ENCODE measurements at regions not wholly inside any gene's neighbourhood (a gene's known extent, or its start where the extent isn't known, plus 50 kb on each side); places are given as distances from the start of the nearest gene placed in this dataset.
A peak's percentile ranks its signal among the peaks of the same experiment; 100 is the strongest.
"Not testable (repeated sequence)": the region's sequence is repeated elsewhere in the genome, so short reads cannot be mapped to it uniquely, and the experiment has no call there.

- intact Hi-C loops (cut with DNase I), result no loop called here
- no peak for DNase-seq (ENCODE audit: missing footprints)
- ATAC-seq, result peak; percentile 56
Measured at GRCh38 chr10:84876116-84876999, 548.0 kb downstream of the CCSER2 start.

DNA sequence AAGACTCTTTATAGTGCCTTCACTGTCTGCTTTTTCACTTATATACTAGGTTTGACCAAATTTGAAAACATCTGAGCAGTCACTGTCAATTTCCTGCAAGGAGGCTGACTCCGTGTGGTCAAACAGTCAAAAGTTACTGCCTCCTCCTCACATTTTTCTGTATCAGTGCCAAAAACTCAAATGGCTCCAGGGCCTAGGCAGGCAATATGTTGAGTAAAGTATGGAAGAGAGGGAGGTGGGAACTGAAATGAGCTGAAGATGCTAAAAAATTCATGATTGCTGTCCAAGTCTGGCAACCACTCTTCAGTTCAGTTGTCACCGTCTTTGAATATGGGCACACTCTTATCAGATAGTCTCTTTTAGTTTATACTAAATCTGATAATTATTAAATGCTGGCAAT, 551.6 kb downstream of the CCSER2 start:
- ATAC-seq (no peak), DNase-seq (ENCODE audit: missing footprints) (no peak)
- intact Hi-C loops (cut with DNase I), result no loop called here

- ATAC-seq; DNase-seq (ENCODE audit: missing footprints); intact Hi-C loops (cut with DNase I): not testable (repeated sequence)
Measured at GRCh38 chr10:84881696-84882095, 553.3 kb downstream of the CCSER2 start.

DNA sequence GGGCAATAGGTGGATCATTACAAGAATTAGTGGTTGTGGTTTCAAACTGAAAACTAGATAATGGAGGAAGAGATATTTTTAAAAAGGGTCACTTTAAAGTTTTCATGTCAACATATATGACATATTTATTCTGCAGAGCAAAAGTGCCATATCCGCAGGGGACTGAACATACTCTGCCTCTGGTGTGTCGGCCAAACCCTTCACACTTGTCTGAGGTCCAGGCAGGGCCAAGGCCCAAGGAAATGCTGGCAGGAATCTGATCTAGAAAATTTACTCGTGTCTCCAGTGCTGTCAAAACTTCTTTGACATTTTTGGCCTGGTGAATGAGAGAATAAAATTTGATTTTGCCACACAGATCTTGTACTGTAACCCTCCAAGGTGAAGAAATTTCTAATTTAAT, 562.3 kb downstream of the CCSER2 start:
- DNase-seq (ENCODE audit: missing footprints) (no peak), ATAC-seq (no peak)
- intact Hi-C loops (cut with DNase I), result no loop called here

DNA sequence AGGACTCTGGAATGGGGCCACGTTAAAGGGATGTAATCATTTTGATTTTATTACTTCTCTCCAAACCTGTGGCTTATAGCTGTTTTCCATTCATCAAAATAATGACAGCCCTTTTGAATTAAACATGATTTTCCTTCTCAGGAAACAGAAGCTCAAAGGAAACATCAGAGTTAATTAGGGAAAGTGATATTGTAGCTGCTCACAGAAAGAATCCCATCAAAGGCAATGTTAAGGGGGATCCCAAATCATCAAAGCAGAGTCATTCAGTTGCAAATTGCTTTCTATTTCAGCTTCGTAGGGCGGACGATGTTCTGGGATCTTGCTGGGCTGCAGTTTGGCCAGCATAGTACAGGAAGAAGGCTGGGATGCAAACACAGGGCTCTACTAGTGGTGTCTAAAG, 563.2 kb downstream of the CCSER2 start:
- intact Hi-C loops (cut with DNase I), result no loop called here
- DNase-seq (ENCODE audit: missing footprints), result no peak
- ATAC-seq, result no peak

DNA sequence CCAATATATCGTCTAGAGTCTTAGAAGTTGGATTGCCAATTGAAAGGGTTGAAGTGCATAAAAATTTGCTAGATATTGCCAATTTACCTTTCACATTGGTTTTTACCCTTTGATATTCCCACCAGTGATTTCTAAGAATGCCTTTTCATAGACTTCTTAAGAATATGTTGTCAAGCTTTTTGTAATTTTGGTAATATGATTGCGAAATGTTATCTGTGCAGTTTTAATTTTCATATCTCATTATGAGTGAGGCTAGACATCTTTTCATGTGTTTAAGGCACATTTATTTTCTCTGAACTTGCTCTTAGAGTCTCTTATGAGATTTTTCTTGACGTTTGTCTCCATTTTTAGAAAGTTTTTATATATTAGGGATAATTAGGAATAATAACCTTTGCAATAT, 567.2 kb downstream of the CCSER2 start:
- ATAC-seq (no peak), DNase-seq (ENCODE audit: missing footprints) (no peak)
- intact Hi-C loops (cut with DNase I), result no loop called here

DNA sequence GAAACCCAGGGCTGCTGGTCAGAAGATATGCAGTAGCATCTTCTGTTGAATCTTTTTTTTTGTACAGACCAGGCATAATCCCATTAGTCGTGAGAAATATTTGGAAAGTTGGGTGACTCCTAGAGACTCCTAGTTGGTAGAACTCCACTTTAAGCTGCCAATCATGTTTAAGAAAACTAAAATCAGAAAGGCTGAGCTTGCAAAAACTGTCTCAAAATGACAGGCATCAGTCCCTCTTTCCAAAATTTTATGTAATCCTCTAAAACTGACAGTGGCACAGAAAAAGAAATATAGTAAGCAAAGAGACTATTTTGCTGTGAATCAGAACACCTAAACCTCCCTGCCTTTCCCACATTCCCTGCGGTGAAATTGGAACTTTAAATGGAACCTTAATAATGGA, 568.5 kb downstream of the CCSER2 start:
- DNase-seq (ENCODE audit: missing footprints) (no peak), ATAC-seq (no peak)
- intact Hi-C loops (cut with DNase I), result no loop called here

DNA sequence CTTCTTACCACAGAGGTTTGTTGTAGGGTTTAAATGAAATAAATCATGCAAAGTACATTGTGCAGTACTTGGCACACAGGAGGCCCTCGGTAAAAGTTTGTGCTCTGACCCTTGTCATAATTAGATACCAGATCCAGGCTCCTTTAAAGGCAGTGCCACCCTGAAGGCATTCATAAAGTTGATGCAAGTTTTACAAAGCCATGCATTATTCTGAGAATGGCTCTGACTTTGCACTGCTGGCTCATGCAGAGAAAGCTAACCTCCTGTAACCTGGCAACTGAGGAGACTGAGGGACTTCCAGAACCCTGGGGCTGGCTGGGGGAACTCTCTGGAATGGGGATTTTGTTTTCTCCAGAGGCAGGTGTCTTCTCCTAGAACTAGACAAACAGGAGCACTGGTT, 570.9 kb downstream of the CCSER2 start:
- intact Hi-C loops (cut with DNase I), result no loop called here
- no peak for ATAC-seq
- DNase-seq (ENCODE audit: missing footprints), result no peak

DNA sequence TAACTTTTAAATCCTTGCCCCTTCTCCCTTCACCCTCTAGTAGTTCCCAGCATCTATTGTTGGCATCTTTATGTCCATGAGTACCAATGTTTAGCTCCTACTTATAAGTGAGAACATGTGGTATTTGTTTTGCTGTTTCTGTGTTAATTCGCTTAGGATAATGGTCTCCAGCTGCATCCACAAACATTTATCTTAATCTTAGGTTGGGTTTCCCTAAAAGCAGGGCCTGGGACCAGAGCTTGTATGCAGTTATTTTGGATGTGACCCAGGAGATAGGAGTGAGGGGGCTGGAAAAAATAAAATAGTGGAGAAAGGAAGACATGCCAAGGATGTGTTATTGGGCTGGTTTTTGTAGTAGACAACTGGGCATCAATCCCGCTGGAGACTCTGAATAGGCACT, 571.8 kb downstream of the CCSER2 start:
- DNase-seq (ENCODE audit: missing footprints) (no peak), ATAC-seq (no peak)
- intact Hi-C loops (cut with DNase I), result no loop called here

- intact Hi-C loops (cut with DNase I), result no loop called here
- no peak for DNase-seq (ENCODE audit: missing footprints)
- no peak for ATAC-seq
Measured at GRCh38 chr10:84901885-84902284, 573.5 kb downstream of the CCSER2 start.

GRCh38 chr10:84902553-84902952, 574.2 kb downstream of the CCSER2 start:
- DNase-seq (ENCODE audit: missing footprints), result no peak
- intact Hi-C loops (cut with DNase I), result no loop called here
- ATAC-seq, result no peak

- intact Hi-C loops (cut with DNase I), result no loop called here
- no peak for DNase-seq (ENCODE audit: missing footprints)
- ATAC-seq, result no peak
Measured at GRCh38 chr10:84903320-84903719, 574.9 kb downstream of the CCSER2 start.

DNA sequence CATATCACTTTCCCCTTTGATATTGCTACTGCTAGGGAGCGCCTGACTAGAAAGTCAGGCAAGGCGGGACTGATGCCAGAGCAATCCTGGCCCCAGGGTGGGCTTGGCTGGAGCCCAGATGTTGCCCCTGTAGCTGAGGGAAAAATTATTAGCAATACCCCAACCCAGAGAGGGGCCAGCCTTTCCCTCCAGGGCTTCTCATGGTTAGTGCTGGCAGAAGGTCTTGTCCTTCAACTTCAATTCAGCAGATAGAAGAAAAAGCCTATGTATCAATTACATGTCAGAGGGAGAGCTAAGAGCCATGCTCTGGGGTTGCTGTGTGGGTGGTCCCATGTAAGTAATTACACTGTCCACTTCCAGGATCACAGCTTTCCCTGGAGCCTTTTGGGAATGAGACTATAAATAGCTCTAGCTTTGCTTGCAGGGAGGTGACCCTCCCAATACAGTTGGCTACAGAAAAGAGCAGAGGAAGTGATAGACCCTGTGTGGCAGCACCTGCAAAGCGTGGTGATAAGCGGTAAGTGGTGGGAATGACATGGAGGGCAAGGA, 579.1 kb downstream of the CCSER2 start:
- intact Hi-C loops (cut with DNase I), result no loop called here
- DNase-seq (ENCODE audit: missing footprints) (no peak), ATAC-seq (no peak)

DNA sequence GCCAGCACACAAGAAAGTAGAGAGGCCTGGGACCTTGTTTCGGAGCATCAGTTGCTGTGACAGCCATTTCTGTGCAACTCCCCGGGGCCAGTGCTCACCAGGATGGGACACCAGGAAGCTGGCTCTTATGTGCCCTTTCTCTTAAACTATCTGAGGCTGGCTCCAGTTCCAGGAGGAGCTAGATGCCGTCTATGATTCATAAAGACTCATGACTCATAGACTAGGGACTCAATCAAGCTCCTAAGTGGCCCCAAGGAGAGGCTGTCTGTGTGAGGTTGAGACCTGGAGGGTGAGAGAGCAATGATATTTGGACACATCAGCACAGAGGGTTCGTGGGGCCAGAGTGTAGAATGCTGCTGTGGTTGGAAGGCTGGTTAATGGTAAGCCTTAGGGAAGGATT, 580.1 kb downstream of the CCSER2 start:
- ATAC-seq (peak; percentile 5), DNase-seq (ENCODE audit: missing footprints) (no peak)
- intact Hi-C loops (cut with DNase I), result no loop called here

DNA sequence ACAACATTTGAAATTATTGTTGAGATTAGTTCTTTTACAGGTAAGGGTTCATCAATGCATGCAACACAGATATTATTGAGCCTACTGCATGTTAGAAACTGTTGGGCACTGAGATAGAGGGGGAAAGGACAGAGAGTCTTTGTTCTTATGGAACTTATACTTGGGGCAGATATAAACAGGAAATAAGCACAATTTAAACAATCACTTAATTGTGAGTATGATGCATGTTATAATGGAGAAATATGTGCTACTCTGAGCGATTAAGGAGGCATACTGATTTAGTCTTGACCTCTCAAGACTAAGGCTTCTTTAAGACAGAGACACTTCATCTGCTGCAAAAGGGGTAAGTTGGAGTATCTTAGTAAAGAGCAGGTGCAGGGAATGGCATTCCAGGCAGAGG, 593.3 kb downstream of the CCSER2 start:
- DNase-seq (ENCODE audit: missing footprints) (no peak), ATAC-seq (no peak)
- intact Hi-C loops (cut with DNase I), result no loop called here

GRCh38 chr10:84924131-84924530, 595.7 kb downstream of the CCSER2 start:
- no peak for ATAC-seq
- intact Hi-C loops (cut with DNase I), result no loop called here
- no peak for DNase-seq (ENCODE audit: missing footprints)

- DNase-seq (ENCODE audit: missing footprints) (no peak), ATAC-seq (no peak)
- intact Hi-C loops (cut with DNase I), result no loop called here
Measured at GRCh38 chr10:84925495-84925894, 597.1 kb downstream of the CCSER2 start.

- no peak for ATAC-seq
- intact Hi-C loops (cut with DNase I), result no loop called here
- no peak for DNase-seq (ENCODE audit: missing footprints)
Measured at GRCh38 chr10:84933402-84933801, 605.0 kb downstream of the CCSER2 start.

DNA sequence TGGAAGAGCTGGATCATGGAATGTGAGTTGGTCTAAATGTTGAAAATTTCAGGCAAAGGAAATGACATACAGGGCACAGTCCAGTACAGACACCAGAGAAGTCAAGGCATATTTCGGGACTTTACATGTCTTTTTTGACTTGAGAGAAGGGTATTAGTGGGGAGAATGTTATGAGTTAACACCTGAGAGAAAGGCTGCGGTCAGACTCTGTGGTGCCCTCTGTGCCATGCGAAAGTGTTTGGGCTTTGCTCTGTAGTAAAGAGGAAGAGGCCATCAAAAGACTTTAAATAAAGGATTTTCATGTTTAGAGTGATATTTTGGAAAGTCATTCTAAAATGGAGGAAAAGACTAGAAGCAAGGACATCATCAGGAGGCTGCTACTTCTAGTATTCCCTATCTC, 607.4 kb downstream of the CCSER2 start:
- ATAC-seq (no peak), DNase-seq (ENCODE audit: missing footprints) (no peak)
- intact Hi-C loops (cut with DNase I), result no loop called here

- ATAC-seq, result peak; percentile 31
- intact Hi-C loops (cut with DNase I), result no loop called here
- DNase-seq (ENCODE audit: missing footprints), result no peak
Measured at GRCh38 chr10:84938117-84938905, 609.9 kb downstream of the CCSER2 start.
